Sigmoid colon (tissue), 6 donors: ENCODE measurements at regions not wholly inside any gene's neighbourhood (a gene's known extent, or its start where the extent isn't known, plus 50 kb on each side); places are given as distances from the start of the nearest gene placed in this dataset.

ENCODE experiments used
- DNase-seq: peaks from one replicate; pipeline ENCODE4 v3.0.0-alpha.2; 2019
- H3K27ac ChIP-seq, 4 donors: fragments of 200-600 bp; sonication (generic); one replicate each; pipeline ENCODE4 v1.5.1; 2016 to 2019; ENCODE audit warnings: mild to moderate bottlenecking in 1 of 4
- H3K27me3 ChIP-seq, 3 donors: fragments of 200-600 bp; sonication (generic); one replicate each; pipeline ENCODE4 v1.5.1; 2019; ENCODE audit warnings: mild to moderate bottlenecking in 1 of 3
- H3K36me3 ChIP-seq, 4 donors: fragments of 200-600 bp; sonication (generic); one replicate each; pipeline ENCODE4 v1.5.1; 2016 to 2019
- H3K4me1 ChIP-seq, 4 donors: fragments of 200-600 bp; sonication (generic); one replicate each; pipeline ENCODE4 v1.5.1; 2017 to 2019
- H3K4me3 ChIP-seq, 4 donors: fragments of 200-600 bp; sonication (generic); one replicate each; pipeline ENCODE4 v1.5.1; 2017 to 2019; ENCODE audit warnings: mild to moderate bottlenecking in 2 of 4, moderate library complexity in 1 of 4
- H3K9me3 ChIP-seq, 4 donors: fragments of 200-600 bp in 3 of 4; sonication (generic) in 3 of 4; one replicate each; pipeline versions ENCODE4 v1.5.1 to v1.6.1; 2013 to 2019
- EP300 ChIP-seq, 4 donors: sonication (generic); formaldehyde crosslinking; IDR thresholded peaks; one replicate each; pipeline ENCODE4 v1.6.1; 2017; ENCODE audit warnings: antibody characterized with exemption in 4 of 4
- POLR2A ChIP-seq, 2 donors: fragments of 450-650 bp; IDR thresholded peaks; one replicate each; pipeline ENCODE4 v1.6.1; 2016; ENCODE audit warnings: antibody characterized with exemption in 2 of 2, mild to moderate bottlenecking in 2 of 2, moderate library complexity in 2 of 2
- POLR2AphosphoS5 ChIP-seq, 4 donors: sonication (generic); formaldehyde crosslinking; IDR thresholded peaks; one replicate each; pipeline ENCODE4 v1.6.1; 2017; ENCODE audit warnings: antibody characterized with exemption in 4 of 4
- WGBS, 2 donors: extraction: QIAGEN DNeasy Blood & Tissue Kit; methylation state at CpG; one replicate each; pipeline ENCODE4 v1.1.7; 2013; 5-methylcytosine and 5-hydroxymethylcytosine counted together
- intact Hi-C: fragments of 100-400 bp; cut with DNase I; formaldehyde crosslinking; loops from one replicate; pipeline ENCODE4 v1.15.1; 2023
- TF ChIP-seq, protein P1 (sequence below), 4 experiments: fragments of 450-650 bp in 3 of 4; fragments of 200-600 bp in 1 of 4; IDR thresholded peaks; one replicate each; pipeline ENCODE4 v1.5.1; 2016 to 2019; ENCODE audit warnings: antibody characterized with exemption in 4 of 4, mild to moderate bottlenecking in 3 of 4, moderate library complexity in 2 of 4
- donor health status: healthy with polysubstance abuse.
- donor health status: healthy.

DNA sequence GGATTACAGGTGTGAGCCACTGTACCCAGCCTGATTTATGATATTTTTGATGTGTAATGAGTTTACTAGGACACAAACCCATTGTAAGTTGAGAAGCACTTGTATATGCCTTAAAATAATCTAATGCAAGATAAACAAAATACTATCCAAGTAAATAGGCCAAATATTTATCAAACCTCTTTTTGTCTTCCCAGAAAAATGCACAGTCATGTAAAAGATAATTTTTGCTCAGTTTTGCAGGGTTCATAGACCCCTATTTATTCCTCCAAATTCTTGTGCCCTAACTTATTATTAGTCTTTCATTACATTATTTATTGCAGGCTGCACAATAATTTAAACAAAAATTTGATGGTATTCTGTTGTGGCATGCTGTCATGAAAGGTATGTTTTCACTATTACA lies 1290.7 kb downstream of the STIM2 start:
- no peak for DNase-seq
- intact Hi-C loops: no loop called here
- no peaks in the 10 kb centered on the region for H3K36me3 ChIP-seq
- no peak overlapping the region for H3K27ac ChIP-seq
- H3K4me1 ChIP-seq: no peaks in the 10 kb centered on the region
- H3K9me3 ChIP-seq: no peaks in the 10 kb centered on the region
- no peak overlapping the region for H3K4me3 ChIP-seq
- H3K27me3 ChIP-seq: no peaks in the 10 kb centered on the region
- no peak for TF ChIP-seq POLR2A (IDR thresholded peaks at IDR 0.05)
- TF ChIP-seq, protein P1, sequence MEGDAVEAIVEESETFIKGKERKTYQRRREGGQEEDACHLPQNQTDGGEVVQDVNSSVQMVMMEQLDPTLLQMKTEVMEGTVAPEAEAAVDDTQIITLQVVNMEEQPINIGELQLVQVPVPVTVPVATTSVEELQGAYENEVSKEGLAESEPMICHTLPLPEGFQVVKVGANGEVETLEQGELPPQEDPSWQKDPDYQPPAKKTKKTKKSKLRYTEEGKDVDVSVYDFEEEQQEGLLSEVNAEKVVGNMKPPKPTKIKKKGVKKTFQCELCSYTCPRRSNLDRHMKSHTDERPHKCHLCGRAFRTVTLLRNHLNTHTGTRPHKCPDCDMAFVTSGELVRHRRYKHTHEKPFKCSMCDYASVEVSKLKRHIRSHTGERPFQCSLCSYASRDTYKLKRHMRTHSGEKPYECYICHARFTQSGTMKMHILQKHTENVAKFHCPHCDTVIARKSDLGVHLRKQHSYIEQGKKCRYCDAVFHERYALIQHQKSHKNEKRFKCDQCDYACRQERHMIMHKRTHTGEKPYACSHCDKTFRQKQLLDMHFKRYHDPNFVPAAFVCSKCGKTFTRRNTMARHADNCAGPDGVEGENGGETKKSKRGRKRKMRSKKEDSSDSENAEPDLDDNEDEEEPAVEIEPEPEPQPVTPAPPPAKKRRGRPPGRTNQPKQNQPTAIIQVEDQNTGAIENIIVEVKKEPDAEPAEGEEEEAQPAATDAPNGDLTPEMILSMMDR (IDR thresholded peaks at IDR 0.05): no peak
- no peak for TF ChIP-seq POLR2AphosphoS5 (IDR thresholded peaks at IDR 0.05)
- no peak for TF ChIP-seq EP300 (IDR thresholded peaks at IDR 0.05)

DNA sequence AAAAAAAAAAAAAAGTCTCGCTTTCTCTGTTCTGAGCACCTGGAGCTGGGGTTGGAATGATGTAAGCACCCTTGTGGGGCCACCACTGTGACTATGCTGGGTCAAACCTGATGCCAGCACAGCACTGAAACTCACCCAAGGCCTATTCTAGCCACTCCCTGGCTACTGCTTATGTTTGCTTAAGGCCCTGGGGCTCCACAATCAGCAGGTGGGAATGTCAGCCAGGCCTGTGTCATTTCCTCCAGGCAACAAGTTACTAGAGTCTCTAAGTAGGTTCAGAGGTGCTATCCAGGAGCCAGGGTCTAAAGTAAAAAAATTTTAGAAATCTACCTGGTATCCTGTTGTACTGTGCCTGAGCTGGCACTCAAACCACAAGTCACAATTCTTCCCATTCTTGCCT lies 1306.8 kb downstream of the STIM2 start:
- Histone ChIP-seq H3K9me3 (peaks cover 0 to 6% (median 0%) of the 10 kb centered on the region in 4 donors), H3K36me3 (no peaks in the 10 kb centered on the region), H3K4me3 (no peak overlapping the region), H3K27me3 (no peaks in the 10 kb centered on the region), H3K4me1 (no peaks in the 10 kb centered on the region), H3K27ac (no peak overlapping the region)
- intact Hi-C loops: no loop called here
- TF ChIP-seq EP300 (IDR thresholded peaks at IDR 0.05) (no peak), POLR2A (IDR thresholded peaks at IDR 0.05) (no peak), POLR2AphosphoS5 (IDR thresholded peaks at IDR 0.05) (no peak)
- TF ChIP-seq, protein P1 (IDR thresholded peaks at IDR 0.05): no peak
- DNase-seq: no peak
- WGBS, 2 donors: 91 to 95% methylated on average over 1 of the region's 1 CpG

DNA sequence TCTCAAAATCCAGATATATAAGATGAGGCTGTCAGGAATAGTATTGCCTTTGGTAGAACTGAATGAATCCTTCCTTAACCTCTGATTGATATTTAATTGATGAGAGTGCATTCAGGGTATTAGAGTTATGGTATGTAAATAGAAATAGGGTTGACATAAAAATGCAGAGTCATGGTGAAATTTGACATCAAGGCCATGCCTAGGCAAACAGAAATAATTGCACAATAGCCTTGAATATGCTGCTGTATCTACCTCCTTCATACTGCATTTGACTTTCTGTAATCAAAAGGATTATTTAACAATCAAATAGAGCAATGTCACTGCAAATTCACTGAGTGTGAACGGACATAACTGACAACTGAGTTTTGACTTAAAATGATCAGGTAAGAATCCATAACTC lies 1316.3 kb downstream of the STIM2 start:
- Histone ChIP-seq H3K27me3 (no peaks in the 10 kb centered on the region), H3K4me1 (no peaks in the 10 kb centered on the region), H3K27ac (no peak overlapping the region), H3K36me3 (no peaks in the 10 kb centered on the region), H3K9me3 (no peaks in the 10 kb centered on the region), H3K4me3 (no peak overlapping the region)
- DNase-seq: no peak
- intact Hi-C loops: no loop called here
- TF ChIP-seq POLR2A (IDR thresholded peaks at IDR 0.05): no peak
- TF ChIP-seq EP300 (IDR thresholded peaks at IDR 0.05): no peak
- TF ChIP-seq, protein P1 (IDR thresholded peaks at IDR 0.05): no peak
- TF ChIP-seq POLR2AphosphoS5 (IDR thresholded peaks at IDR 0.05): no peak
- 65 to 85% methylated on average over 1 of the region's 1 CpG for WGBS, 2 donors

DNA sequence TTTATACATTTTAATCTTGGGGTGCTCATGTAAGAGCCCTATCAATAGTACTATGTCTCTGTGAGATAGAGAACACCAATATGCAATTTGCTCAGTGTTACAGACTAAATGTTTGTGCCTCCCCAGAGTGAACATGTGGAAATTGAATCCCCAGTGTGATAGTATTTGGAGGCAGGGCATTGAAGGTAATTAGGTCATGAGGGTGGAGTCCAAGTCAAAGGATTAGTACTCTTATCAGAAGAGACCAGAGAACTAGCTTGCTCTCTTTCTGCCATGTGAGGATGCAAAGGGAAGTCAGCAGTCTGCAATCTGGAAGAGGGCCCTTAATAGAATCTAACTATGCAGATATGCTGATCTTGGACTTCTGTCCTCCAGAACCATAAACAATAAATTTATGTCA lies 1317.0 kb downstream of the STIM2 start:
- DNase-seq: no peak
- H3K4me3 ChIP-seq: no peak overlapping the region
- H3K9me3 ChIP-seq: no peaks in the 10 kb centered on the region
- intact Hi-C loops: no loop called here
- no peaks in the 10 kb centered on the region for H3K27me3 ChIP-seq
- H3K36me3 ChIP-seq: no peaks in the 10 kb centered on the region
- no peak overlapping the region for H3K27ac ChIP-seq
- TF ChIP-seq POLR2A (IDR thresholded peaks at IDR 0.05) (no peak), POLR2AphosphoS5 (IDR thresholded peaks at IDR 0.05) (no peak), EP300 (IDR thresholded peaks at IDR 0.05) (no peak)
- TF ChIP-seq, protein P1 (IDR thresholded peaks at IDR 0.05): no peak
- no peaks in the 10 kb centered on the region for H3K4me1 ChIP-seq

DNA sequence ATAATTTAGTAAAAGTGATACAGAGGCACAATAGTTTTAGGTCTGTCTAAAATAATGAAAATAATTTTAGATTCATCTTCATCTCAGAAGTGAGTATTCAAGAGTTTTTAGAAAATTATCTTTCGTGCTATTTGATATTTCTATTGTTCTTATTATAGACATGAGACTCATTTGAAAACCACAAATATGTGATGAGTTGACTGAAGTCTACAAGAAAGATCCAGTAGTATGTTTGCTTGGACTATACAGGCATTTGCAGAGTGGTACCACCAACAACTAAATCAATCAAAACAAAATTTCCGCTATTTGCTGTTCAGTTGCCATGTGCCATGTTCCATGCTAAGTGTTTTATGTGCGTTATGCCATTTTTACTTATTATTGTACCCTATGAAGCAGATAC lies 1318.5 kb downstream of the STIM2 start:
- no peaks in the 10 kb centered on the region for H3K27me3 ChIP-seq
- H3K4me1 ChIP-seq: no peaks in the 10 kb centered on the region
- intact Hi-C loops: no loop called here
- 86 to 92% methylated on average over 3 of the region's 3 CpGs for WGBS, 2 donors
- no peak for DNase-seq
- H3K4me3 ChIP-seq: no peak overlapping the region
- TF ChIP-seq POLR2A (IDR thresholded peaks at IDR 0.05) (no peak), POLR2AphosphoS5 (IDR thresholded peaks at IDR 0.05) (no peak), EP300 (IDR thresholded peaks at IDR 0.05) (no peak)
- TF ChIP-seq, protein P1 (IDR thresholded peaks at IDR 0.05): no peak
- no peaks in the 10 kb centered on the region for H3K36me3 ChIP-seq
- no peak overlapping the region for H3K27ac ChIP-seq
- no peaks in the 10 kb centered on the region for H3K9me3 ChIP-seq
